ENCODE measurements at regions not wholly inside any gene's neighbourhood (a gene's known extent, or its start where the extent isn't known, plus 50 kb on each side); places are given as distances from the start of the nearest gene placed in this dataset.

DNA sequence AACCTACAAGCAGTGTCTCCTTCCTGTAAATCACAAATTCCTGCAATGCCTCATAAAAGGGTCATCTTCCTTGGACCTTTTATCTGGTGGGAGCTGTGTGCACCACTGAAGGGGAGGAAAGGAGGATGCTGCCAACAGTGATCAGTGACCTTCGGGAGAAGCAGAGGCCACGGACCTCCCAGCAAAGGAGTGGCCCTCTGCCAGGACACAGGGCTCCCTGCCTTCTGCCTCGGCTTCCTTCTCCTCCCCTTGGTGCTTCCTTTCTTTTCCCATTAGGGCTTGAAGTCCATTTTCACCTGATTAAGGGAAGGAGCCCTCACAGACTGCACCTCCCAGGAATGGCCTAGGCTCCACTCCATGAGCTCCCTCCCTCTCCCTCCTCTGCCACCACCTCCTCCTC lies 85.3 kb upstream of the ITGA6 start:
- TF ChIP-seq CTCF (IDR thresholded peaks at IDR 0.05) (no peak), EZH2 (IDR thresholded peaks at IDR 0.05; ENCODE audit: borderline replicate concordance, insufficient read depth, low read depth, low read length, poor library complexity, severe bottlenecking) (no peak)
